H1 (cell line): ENCODE measurements at regions not wholly inside any gene's neighbourhood (a gene's known extent, or its start where the extent isn't known, plus 50 kb on each side); places are given as distances from the start of the nearest gene placed in this dataset.

Source experiments
- CTCF ChIA-PET: fragments of 300-600 bp; sonication (Branson Sonifier 250); formaldehyde crosslinking; loops from one replicate; lab custom pipeline; 2021; ENCODE audit not compliant: partially characterized antibody; lab: Charles Lee
- POLR2A ChIA-PET: fragments of 300-600 bp; sonication (Branson Sonifier 250); formaldehyde crosslinking; loops from one replicate; lab custom pipeline; 2021; ENCODE audit warnings: inconsistent platforms; ENCODE audit not compliant: partially characterized antibody; lab: Charles Lee
- DNase-seq, 2 experiments: peaks; one replicate each; pipeline versions ENCODE4 v3.0.0 to v3.0.0-alpha.2; 2010 to 2022; ENCODE audit warnings: low spot score in 2 of 2, low read depth in 1 of 2, mixed read lengths in 1 of 2
- FAIRE-seq: peaks from 2 replicates; lab custom pipeline; 2011; peaks lifted over from hg19 to GRCh38; lab: Jason Lieb, UNC
- H2AFZ ChIP-seq: 2 replicates; pipeline ENCODE4 v1.8.1; 2012; ENCODE audit warnings: low read length, inconsistent platforms
- H2AK5ac ChIP-seq: 2 replicates; pipeline ENCODE4 v1.6.1; 2013; ENCODE audit warnings: low read depth, low read length
- H2BK120ac ChIP-seq: replicated peaks from 2 replicates; pipeline ENCODE3; 2013; ENCODE audit warnings: low read depth, low read length, inconsistent platforms
- H2BK12ac ChIP-seq: 2 replicates; pipeline ENCODE4 v1.6.1; 2013; ENCODE audit warnings: low read depth, low read length
- H2BK15ac ChIP-seq: 2 replicates; pipeline ENCODE4 v1.6.1; 2013; ENCODE audit warnings: low read length
- H2BK20ac ChIP-seq: 2 replicates; pipeline ENCODE4 v1.6.1; 2013; ENCODE audit warnings: low read length
- H2BK5ac ChIP-seq: 2 replicates; pipeline ENCODE4 v1.6.1; 2013; ENCODE audit warnings: low read depth, low read length
- H3K14ac ChIP-seq: 2 replicates; pipeline ENCODE4 v1.6.1; 2013; ENCODE audit warnings: inconsistent platforms; ENCODE audit not compliant: insufficient read length
- H3K18ac ChIP-seq: 2 replicates; pipeline ENCODE4 v1.6.1; 2013; ENCODE audit warnings: low read length; ENCODE audit errors: extremely low read depth
- H3K23ac ChIP-seq: 2 replicates; pipeline ENCODE4 v1.6.1; 2013; ENCODE audit warnings: inconsistent platforms; ENCODE audit not compliant: insufficient read length
- H3K23me2 ChIP-seq: 2 replicates; pipeline ENCODE4 v1.6.1; 2013; ENCODE audit warnings: low read depth, low read length
- H3K27ac ChIP-seq: 2 replicates; pipeline ENCODE4 v1.6.1; 2011; ENCODE audit warnings: low read depth, low read length, inconsistent platforms
- H3K27me3 ChIP-seq, 4 experiments: replicated peaks in 1 of 4; 1 replicate in 1 of 4; 2 replicates in 3 of 4; pipeline versions ENCODE4 v1.6.1 to v1.8.1; 2011 to 2013; ENCODE audit warnings: low read length in 3 of 4, mild to moderate bottlenecking in 3 of 4, inconsistent platforms in 2 of 4, mixed read lengths in 2 of 4, moderate library complexity in 1 of 4; ENCODE audit not compliant: control insufficient read depth in 3 of 4, insufficient read depth in 3 of 4; ENCODE audit errors: extremely low read depth in 1 of 4
- H3K36me3 ChIP-seq, 4 experiments: 2 replicates each; pipeline versions ENCODE4 v1.6.1 to v1.8.1; 2011 to 2013; ENCODE audit warnings: mild to moderate bottlenecking in 4 of 4, low read length in 3 of 4, moderate library complexity in 2 of 4, control low read depth in 1 of 4, inconsistent platforms in 1 of 4; ENCODE audit not compliant: insufficient read depth in 4 of 4, control insufficient read depth in 2 of 4
- H3K4ac ChIP-seq: replicated peaks from 2 replicates; pipeline ENCODE3; 2013; ENCODE audit warnings: low read length, low read depth, mixed read lengths, inconsistent platforms; ENCODE audit not compliant: insufficient read length
- H3K4me1 ChIP-seq, 4 experiments: replicated peaks in 1 of 4; 1 replicate in 1 of 4; 2 replicates in 3 of 4; pipeline versions ENCODE4 v1.6.1 to v1.8.1; 2011 to 2013; ENCODE audit warnings: low read length in 3 of 4, inconsistent platforms in 2 of 4, mixed read lengths in 1 of 4; ENCODE audit not compliant: insufficient read depth in 4 of 4, control insufficient read depth in 3 of 4
- H3K4me2 ChIP-seq, 2 experiments: 2 replicates each; pipeline versions ENCODE4 v1.6.1 to v1.8.1; 2011 to 2013; ENCODE audit warnings: low read depth in 2 of 2, low read length in 2 of 2, control low read depth in 1 of 2, inconsistent platforms in 1 of 2, mild to moderate bottlenecking in 1 of 2; ENCODE audit not compliant: insufficient read depth in 1 of 2
- H3K4me3 ChIP-seq, 4 experiments: fragments of 200-600, 300-600 bp in 1 of 4; sonication (generic), shearing (Covaris generic), sonication (Bioruptor Twin) in 1 of 4; 2 replicates each; pipeline versions ENCODE4 v1.5.1 to v1.8.1; 2011 to 2016; ENCODE audit warnings: low read length in 4 of 4, low read depth in 3 of 4, control low read depth in 2 of 4, inconsistent platforms in 2 of 4, mild to moderate bottlenecking in 2 of 4, mixed read lengths in 1 of 4, moderate library complexity in 1 of 4; ENCODE audit not compliant: insufficient read depth in 2 of 4; ENCODE audit errors: extremely low read depth in 1 of 4
- H3K56ac ChIP-seq: replicated peaks from 2 replicates; pipeline ENCODE3; 2013; ENCODE audit warnings: low read depth, mild to moderate bottlenecking, mixed read lengths, low read length, inconsistent platforms; ENCODE audit not compliant: insufficient read length
- H3K79me1 ChIP-seq: 2 replicates; pipeline ENCODE4 v1.6.1; 2013; ENCODE audit warnings: low read depth, low read length, control low read depth
- H3K79me2 ChIP-seq, 2 experiments: 2 replicates each; pipeline versions ENCODE4 v1.6.1 to v1.8.1; 2012 to 2013; ENCODE audit warnings: low read length in 2 of 2, mild to moderate bottlenecking in 2 of 2, inconsistent platforms in 1 of 2; ENCODE audit not compliant: insufficient read depth in 2 of 2, control insufficient read depth in 1 of 2
- H3K9ac ChIP-seq, 4 experiments: replicated peaks in 1 of 4; 1 replicate in 1 of 4; 2 replicates in 3 of 4; pipeline versions ENCODE4 v1.6.1 to v1.8.1; 2011 to 2013; ENCODE audit warnings: low read depth in 3 of 4, low read length in 3 of 4, control low read depth in 2 of 4, mild to moderate bottlenecking in 2 of 4, moderate library complexity in 2 of 4, inconsistent platforms in 1 of 4; ENCODE audit errors: extremely low read depth in 1 of 4
- H3K9me3 ChIP-seq, 2 experiments: 2 replicates each; pipeline versions ENCODE4 v1.6.1 to v1.8.1; 2012 to 2013; ENCODE audit warnings: mild to moderate bottlenecking in 2 of 2, moderate library complexity in 2 of 2, control low read depth in 1 of 2, inconsistent platforms in 1 of 2, low read depth in 1 of 2, low read length in 1 of 2, mixed read lengths in 1 of 2; ENCODE audit not compliant: insufficient read depth in 2 of 2
- H4K20me1 ChIP-seq, 2 experiments: replicated peaks in 1 of 2; 2 replicates each; pipeline versions ENCODE3 to v1.8.1; 2011 to 2013; ENCODE audit warnings: inconsistent platforms in 2 of 2, low read length in 2 of 2, mild to moderate bottlenecking in 1 of 2; ENCODE audit not compliant: insufficient read depth in 2 of 2, control insufficient read depth in 1 of 2
- H4K5ac ChIP-seq: 2 replicates; pipeline ENCODE4 v1.6.1; 2013; ENCODE audit warnings: low read length, low read depth, mixed read lengths, inconsistent platforms; ENCODE audit not compliant: insufficient read length
- H4K8ac ChIP-seq: 2 replicates; pipeline ENCODE4 v1.8.0; 2013; ENCODE audit warnings: mild to moderate bottlenecking, moderate library complexity, low read length, inconsistent platforms; ENCODE audit not compliant: insufficient read depth; ENCODE audit errors: extremely low read depth
- H4K91ac ChIP-seq: replicated peaks from 2 replicates; pipeline ENCODE3; 2013; ENCODE audit warnings: low read length, mixed read lengths, inconsistent platforms; ENCODE audit not compliant: insufficient read length
- BACH1 ChIP-seq: IDR thresholded peaks from 2 replicates; pipeline ENCODE4 v1.6.1; 2012; ENCODE audit warnings: low read length, improper control_type of control experiment
- SUZ12 ChIP-seq: fragments of 200-600 bp; sonication (generic); IDR thresholded peaks from 2 replicates; pipeline ENCODE4 v1.6.1; 2012; ENCODE audit warnings: mild to moderate bottlenecking, inconsistent platforms, low read length, moderate library complexity, mixed read lengths
- WGBS, 2 experiments: shearing (Covaris generic) in 1 of 2; methylation state at CpG; one replicate each; pipeline versions ENCODE4 v1.1.6 to v1.1.7; 2013 to 2015; ENCODE audit warnings: low lambda C conversion rate in 2 of 2, mixed read lengths in 2 of 2, inconsistent platforms in 1 of 2, low coverage in 1 of 2, missing lambda C conversion rate in 1 of 2; ENCODE audit not compliant: insufficient replicate concordance in 2 of 2, insufficient coverage in 1 of 2, insufficient read length in 1 of 2; ENCODE audit errors: extremely low coverage in 1 of 2, missing lambda C conversion rate in 1 of 2; 5-methylcytosine and 5-hydroxymethylcytosine counted together

- H4K91ac ChIP-seq: no peak overlapping the region
- FAIRE-seq (no peak), DNase-seq (no peak)
- ChIA-PET CTCF (interaction anchor here (1.3 kb wide), 1 partner anchor 11 kb away, joined by 4 read pairs; no protein-coding TSS in a partner anchor), POLR2A (no interaction called here)
- H3K4me2 ChIP-seq: no peak overlapping the region
- H3K14ac ChIP-seq: no peak overlapping the region
- WGBS, 2 experiments: 96% methylated on average over 6 of the region's 6 CpGs; no CpG with 5 or more reads in 1 of the 2 experiments
- H3K9ac ChIP-seq: no peak overlapping the region
- H3K23me2 ChIP-seq: no peaks in the 10 kb centered on the region
- no peaks in the 10 kb centered on the region for H3K4me1 ChIP-seq
- H3K18ac ChIP-seq: no peak overlapping the region
- H4K8ac ChIP-seq: no peak overlapping the region
- H2BK5ac ChIP-seq: no peak overlapping the region
- H3K9me3 ChIP-seq: no peaks in the 10 kb centered on the region
- no peak overlapping the region for H3K56ac ChIP-seq
- no peak overlapping the region for H3K27ac ChIP-seq
- H4K5ac ChIP-seq: no peak overlapping the region
- H2BK12ac ChIP-seq: no peak overlapping the region
- H2BK20ac ChIP-seq: no peak overlapping the region
- H2BK15ac ChIP-seq: no peak overlapping the region
- no peaks in the 10 kb centered on the region for H4K20me1 ChIP-seq
- H2BK120ac ChIP-seq: no peak overlapping the region
- H2AK5ac ChIP-seq: no peak overlapping the region
- no peak overlapping the region for H3K23ac ChIP-seq
- H3K4me3 ChIP-seq: no peak overlapping the region
- no peaks in the 10 kb centered on the region for H3K36me3 ChIP-seq
- no peak overlapping the region for H2AFZ ChIP-seq
- H3K4ac ChIP-seq: no peak overlapping the region
- H3K79me2 ChIP-seq: no peaks in the 10 kb centered on the region
- H3K27me3 ChIP-seq: no peaks in the 10 kb centered on the region; a peak in 2 of 7 replicates
- no peaks in the 10 kb centered on the region for H3K79me1 ChIP-seq
- TF ChIP-seq SUZ12: no peak
- peak; percentile 81 for TF ChIP-seq BACH1
- TF ChIP-seq, all 59 proteins: peak for 1
Observed at GRCh38 chr16:75820672-75821071, 94.4 kb upstream of the CPHXL start.
